HUES48 (cell line): ENCODE measurements at regions not wholly inside any gene's neighbourhood (a gene's known extent, or its start where the extent isn't known, plus 50 kb on each side); places are given as distances from the start of the nearest gene placed in this dataset.

ENCODE experiments used
- H3K27ac ChIP-seq: one replicate; pipeline ENCODE4 v1.7.0; 2013; ENCODE audit warnings: low read depth, low read length, inconsistent platforms
- H3K27me3 ChIP-seq: 2 replicates; pipeline ENCODE4 v1.6.1; 2013; ENCODE audit warnings: mild to moderate bottlenecking, low read length; ENCODE audit not compliant: control insufficient read depth, insufficient read depth
- H3K36me3 ChIP-seq: 2 replicates; pipeline ENCODE4 v1.6.1; 2013; ENCODE audit warnings: low read length; ENCODE audit not compliant: control insufficient read depth, insufficient read depth
- H3K4me1 ChIP-seq: 2 replicates; pipeline ENCODE4 v1.6.1; 2013; ENCODE audit warnings: mild to moderate bottlenecking, low read length; ENCODE audit not compliant: control insufficient read depth, insufficient read depth
- H3K4me3 ChIP-seq: 2 replicates; pipeline ENCODE4 v1.5.1; 2013; ENCODE audit warnings: mild to moderate bottlenecking, low read depth, low read length
- H3K9ac ChIP-seq: 2 replicates; pipeline ENCODE4 v1.6.1; 2013; ENCODE audit warnings: mild to moderate bottlenecking, low read depth, low read length, moderate library complexity
- H3K9me3 ChIP-seq: 2 replicates; pipeline ENCODE4 v1.6.1; 2013; ENCODE audit warnings: low read length; ENCODE audit not compliant: control insufficient read depth, insufficient read depth

DNA sequence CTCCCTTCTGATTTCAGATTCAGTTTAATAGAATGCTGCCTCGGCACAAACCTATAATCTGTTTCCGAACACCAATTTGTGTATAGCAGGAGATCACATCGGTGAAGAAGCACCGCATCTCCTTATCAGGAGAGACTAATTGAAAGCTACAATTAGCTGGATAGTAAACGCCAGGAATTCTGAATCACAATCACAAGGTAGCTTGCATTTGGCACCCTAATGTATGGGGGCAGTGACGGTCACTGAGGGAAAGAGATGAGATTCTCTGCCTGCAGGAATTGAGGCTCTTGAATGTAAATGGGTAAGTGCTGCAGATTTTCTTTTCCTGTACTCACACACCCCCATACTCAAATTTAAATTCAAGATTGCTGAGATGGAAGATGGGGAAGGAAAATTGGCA lies 373.6 kb upstream of the ZNF608 start:
- Histone ChIP-seq H3K27ac (no peak overlapping the region), H3K9me3 (no peaks in the 10 kb centered on the region), H3K4me3 (no peak overlapping the region), H3K4me1 (peaks cover 21% of the 10 kb centered on the region), H3K36me3 (no peaks in the 10 kb centered on the region), H3K9ac (peak overlapping the region; percentile 15; the same call in 1 of the 2 replicates), H3K27me3 (no peaks in the 10 kb centered on the region)

DNA sequence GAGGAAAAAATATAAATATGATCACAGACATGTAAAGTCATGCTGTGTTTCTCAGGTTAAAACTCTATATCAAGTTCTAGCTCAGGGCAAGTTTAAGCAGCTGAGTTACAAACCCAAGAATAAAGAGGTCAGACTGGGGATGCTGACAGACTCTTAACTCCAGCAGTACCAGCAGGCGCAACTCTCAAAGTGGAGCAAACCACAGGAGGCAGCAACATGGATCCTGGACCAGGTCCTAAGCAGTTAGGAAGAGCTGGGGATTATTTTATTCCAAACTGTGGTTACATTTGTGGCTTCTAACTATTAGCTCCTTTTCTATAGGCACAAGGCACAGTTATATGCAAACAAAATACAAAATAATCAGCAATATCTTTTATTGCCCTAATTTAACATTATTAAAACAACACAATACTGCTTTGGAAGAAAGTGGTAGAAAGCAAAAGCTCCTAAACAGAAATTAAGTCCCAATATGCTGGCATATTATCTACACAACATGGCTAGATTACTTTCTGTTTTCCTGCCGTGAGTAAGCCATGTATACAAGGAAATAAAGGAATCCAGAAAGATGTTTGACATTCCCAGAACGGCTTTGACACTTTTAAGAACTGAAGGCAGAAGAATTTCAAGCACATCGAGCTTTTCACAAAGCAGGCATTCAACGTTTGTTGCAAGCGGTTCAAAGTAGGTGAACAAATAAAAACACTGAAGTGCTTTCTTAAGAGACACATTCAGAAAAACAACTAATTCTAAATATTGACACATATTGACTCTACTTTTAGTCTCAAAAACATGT lies 378.8 kb upstream of the ZNF608 start:
- Histone ChIP-seq H3K9me3 (no peaks in the 10 kb centered on the region), H3K36me3 (no peaks in the 10 kb centered on the region), H3K9ac (no peak overlapping the region), H3K27ac (no peak overlapping the region), H3K27me3 (no peaks in the 10 kb centered on the region), H3K4me3 (no peak overlapping the region), H3K4me1 (peaks cover 9% of the 10 kb centered on the region)

DNA sequence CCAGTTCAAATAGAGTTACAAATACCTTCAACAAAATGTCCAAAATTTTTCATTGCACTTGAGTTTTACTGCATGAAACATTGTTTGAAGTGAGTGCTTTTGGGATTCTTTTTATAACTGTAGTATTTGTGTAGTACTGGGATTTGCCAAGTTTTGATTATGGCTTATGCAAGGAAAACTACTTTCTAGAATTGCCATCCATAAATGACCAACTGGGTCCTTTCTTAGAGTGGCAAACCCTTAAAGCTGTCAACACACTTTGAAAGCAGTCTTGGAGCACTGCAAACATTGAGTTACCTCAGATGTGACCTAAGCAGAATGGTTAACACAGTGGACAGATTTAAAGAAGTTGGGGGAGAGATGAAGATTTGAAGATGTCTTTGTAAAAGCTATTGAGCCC lies 379.6 kb upstream of the ZNF608 start:
- Histone ChIP-seq H3K27ac (no peak overlapping the region), H3K4me1 (0 out of 2 replicates have a peak, but pooled peaks cover 4% of the 10 kb centered on the region), H3K9ac (no peak overlapping the region)

DNA sequence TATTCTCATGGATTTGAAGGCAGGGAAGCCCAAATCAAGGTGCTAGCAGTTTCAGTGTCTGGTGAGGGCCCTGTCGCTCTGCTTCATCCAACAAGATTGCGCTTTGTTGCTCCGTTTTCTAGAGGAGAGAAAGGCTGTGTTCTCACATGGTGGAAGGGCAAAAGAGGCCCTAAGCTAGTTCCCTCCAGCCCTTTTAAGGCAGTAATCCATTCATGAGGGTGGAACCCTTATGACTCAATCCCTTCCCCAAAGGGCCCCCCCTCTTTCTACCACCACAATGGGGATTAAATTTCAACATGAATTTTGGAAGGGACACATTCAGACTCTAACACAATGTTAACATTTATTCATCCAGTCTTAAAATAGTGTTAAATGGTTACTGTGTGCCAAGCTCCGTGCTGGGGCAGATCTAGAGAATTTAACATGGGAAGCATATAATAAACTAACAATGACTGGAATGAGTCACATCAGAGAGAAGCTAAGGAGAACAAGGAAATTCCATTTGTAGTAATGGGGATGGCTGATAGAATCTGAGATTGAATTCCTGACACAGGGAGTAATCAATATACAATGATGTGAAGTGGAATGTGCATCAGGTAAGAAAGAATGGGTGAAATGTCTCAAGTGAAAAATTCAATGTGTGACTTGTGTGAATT lies 382.8 kb upstream of the ZNF608 start:
- Histone ChIP-seq H3K4me3 (no peak overlapping the region), H3K27ac (no peak overlapping the region), H3K36me3 (no peaks in the 10 kb centered on the region), H3K9me3 (no peaks in the 10 kb centered on the region), H3K9ac (no peak overlapping the region), H3K4me1 (peaks cover 7% of the 10 kb centered on the region; the same call in 1 of the 2 replicates), H3K27me3 (no peaks in the 10 kb centered on the region)

More for the DNA sequence above, 379.6 kb upstream of the ZNF608 start:
- no peaks in the 10 kb centered on the region for H3K27me3 ChIP-seq
- no peaks in the 10 kb centered on the region for H3K9me3 ChIP-seq
- H3K36me3 ChIP-seq, result no peaks in the 10 kb centered on the region
- H3K4me3 ChIP-seq, result no peak overlapping the region

DNA sequence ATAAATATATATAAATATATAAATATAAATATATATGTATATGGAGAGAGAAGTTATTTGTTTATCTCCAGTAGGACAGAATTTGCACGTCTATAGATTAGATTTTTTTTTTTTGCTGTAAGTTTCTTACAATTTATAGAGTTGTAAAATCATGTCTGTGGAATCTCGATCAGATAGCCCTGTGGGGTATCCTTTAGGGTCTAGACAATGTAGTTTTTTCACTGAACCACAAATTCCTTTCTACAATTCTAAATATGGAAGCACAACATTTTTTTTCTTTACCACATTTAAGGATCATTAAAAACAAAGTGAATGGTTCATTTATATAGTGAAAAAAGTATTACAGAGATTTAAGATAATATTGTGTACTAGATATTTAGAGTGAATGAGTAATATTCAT lies 384.2 kb upstream of the ZNF608 start:
- Histone ChIP-seq H3K9me3 (no peaks in the 10 kb centered on the region), H3K4me3 (no peak overlapping the region), H3K27ac (no peak overlapping the region), H3K4me1 (peaks cover 15% of the 10 kb centered on the region), H3K36me3 (no peaks in the 10 kb centered on the region), H3K9ac (no peak overlapping the region), H3K27me3 (no peaks in the 10 kb centered on the region)

DNA sequence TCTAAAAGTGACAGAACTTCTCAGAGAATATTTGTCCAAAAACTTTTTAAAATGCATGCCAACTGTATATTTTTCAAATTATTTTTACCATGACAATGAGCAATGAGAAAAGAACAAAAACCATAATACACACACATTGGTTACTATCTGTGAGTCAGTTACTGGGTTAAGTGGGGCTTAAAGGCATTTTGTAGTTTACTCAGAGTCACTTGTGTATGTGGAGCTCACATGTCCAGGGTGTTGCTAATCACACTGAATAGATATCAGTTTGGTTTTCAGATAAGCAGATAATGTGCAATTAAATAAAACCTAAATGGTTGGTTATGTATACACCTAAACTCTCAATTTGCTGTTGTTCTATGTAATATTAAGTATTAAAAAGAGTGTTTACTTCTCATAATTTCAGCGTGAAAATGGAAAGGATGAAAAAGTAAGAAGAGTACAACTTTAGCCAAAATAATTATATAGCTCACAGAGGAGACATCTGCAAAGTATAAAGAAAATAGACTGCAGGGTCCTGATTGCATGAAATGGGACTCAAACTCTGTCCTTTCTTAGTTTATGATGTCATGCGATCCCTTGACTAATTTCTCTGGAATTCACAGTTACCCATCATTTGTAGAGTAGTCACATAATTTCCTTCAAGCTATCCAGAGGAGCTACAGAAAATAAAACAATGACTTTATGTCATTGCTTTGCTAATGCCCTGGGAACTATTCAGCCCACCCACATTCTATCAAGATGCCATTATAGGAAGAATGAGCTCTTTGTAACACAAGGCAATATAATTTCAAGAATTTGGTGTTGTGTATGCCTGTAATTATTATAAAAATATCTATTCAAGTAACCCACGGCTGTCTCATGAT lies 388.0 kb upstream of the ZNF608 start:
- H3K36me3 ChIP-seq, result no peaks in the 10 kb centered on the region
- H3K9me3 ChIP-seq, result no peaks in the 10 kb centered on the region
- no peak overlapping the region for H3K27ac ChIP-seq
- no peak overlapping the region for H3K4me3 ChIP-seq
- peaks cover 16% of the 10 kb centered on the region for H3K4me1 ChIP-seq
- H3K27me3 ChIP-seq, result no peaks in the 10 kb centered on the region
- no peak overlapping the region for H3K9ac ChIP-seq

DNA sequence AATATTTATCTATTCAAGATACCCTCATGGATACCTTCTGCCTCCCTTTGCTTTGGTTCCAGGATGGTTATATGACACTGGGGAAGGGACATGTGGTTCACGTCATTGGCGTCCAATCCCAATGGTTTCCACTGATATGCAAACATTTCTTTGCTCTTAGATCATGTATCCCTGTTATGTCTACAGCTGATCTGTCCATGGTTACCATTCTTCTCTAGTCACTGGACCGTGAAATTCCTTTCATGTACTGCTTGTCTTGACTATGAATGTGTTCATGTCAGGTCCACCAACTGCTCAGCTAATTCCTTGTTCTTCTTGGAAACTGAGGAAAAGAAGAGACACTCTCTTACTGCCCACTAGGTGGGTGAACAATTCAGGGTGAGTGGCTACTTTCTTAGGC lies 391.1 kb upstream of the ZNF608 start:
- Histone ChIP-seq H3K9me3 (no peaks in the 10 kb centered on the region), H3K27me3 (no peaks in the 10 kb centered on the region), H3K4me3 (no peak overlapping the region), H3K27ac (no peak overlapping the region), H3K36me3 (no peaks in the 10 kb centered on the region), H3K4me1 (peaks cover 16% of the 10 kb centered on the region), H3K9ac (no peak overlapping the region)

DNA sequence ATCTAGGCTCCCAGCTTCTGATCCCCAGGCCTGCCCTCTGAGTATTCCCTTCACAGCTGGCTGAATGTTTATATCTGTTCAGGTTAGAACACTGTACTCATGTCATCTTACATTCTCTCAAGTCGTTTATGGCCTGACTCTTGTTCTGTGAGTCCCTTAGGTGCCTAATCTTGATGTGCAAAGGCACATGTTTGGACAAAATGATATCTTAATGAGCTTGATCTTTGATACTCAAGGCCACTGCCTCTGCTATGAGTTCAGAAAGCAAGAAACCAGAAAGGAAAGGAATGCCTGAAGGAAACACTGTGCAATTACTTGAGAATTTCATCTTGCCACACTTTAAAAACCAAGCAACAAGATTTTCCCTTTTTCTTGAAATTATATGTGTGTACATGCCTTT lies 391.8 kb upstream of the ZNF608 start:
- Histone ChIP-seq H3K9ac (no peak overlapping the region), H3K4me1 (peaks cover 16% of the 10 kb centered on the region), H3K9me3 (no peaks in the 10 kb centered on the region), H3K27me3 (no peaks in the 10 kb centered on the region), H3K27ac (no peak overlapping the region), H3K36me3 (no peaks in the 10 kb centered on the region), H3K4me3 (no peak overlapping the region)

DNA sequence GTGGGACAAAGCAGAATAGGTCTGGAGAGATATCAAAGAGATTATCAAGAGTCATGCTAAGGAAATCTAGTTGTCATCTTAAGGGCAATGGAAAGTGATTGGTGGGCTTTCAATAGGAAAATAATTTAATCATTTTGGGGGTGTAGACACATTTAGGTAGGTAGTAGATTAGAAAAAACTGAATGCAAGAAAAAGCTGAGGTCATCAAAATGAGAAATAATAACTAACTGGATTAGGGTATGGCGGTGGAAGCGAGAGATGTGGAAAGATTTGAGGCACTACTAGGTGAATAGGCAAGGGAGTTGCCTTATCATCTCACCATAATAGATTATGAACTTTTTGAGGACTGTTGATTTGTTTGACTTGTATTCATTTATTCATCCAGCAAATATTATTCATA lies 393.2 kb upstream of the ZNF608 start:
- H3K27me3 ChIP-seq, result no peaks in the 10 kb centered on the region
- no peaks in the 10 kb centered on the region for H3K36me3 ChIP-seq
- no peak overlapping the region for H3K4me3 ChIP-seq

DNA sequence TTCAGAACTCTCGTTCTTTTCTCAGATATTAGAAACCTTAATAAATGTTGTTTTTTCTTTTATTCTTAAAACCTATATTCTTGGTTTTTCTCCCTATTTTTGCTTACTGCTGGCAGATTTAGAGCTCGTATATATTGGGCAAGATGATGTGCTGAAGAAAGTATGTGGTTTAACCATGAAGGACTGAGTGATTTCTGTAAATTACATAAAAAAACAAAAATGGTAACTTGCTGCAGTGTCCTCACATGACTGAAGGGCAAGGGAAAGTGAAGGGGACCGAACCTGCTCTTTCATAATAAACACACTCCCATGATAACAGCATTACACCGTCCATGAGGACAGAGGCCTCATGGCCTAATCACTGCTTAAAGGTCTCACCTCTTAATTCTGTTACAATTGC lies 393.8 kb upstream of the ZNF608 start:
- Histone ChIP-seq H3K9me3 (no peaks in the 10 kb centered on the region), H3K27me3 (no peaks in the 10 kb centered on the region)

More for the DNA sequence above, 393.2 kb upstream of the ZNF608 start:
- no peaks in the 10 kb centered on the region for H3K9me3 ChIP-seq
- no peak overlapping the region for H3K9ac ChIP-seq
- no peak overlapping the region for H3K27ac ChIP-seq
- H3K4me1 ChIP-seq, result peaks cover 11% of the 10 kb centered on the region

More for the DNA sequence above, 393.8 kb upstream of the ZNF608 start:
- Histone ChIP-seq H3K4me3 (no peak overlapping the region), H3K4me1 (peaks cover 4% of the 10 kb centered on the region), H3K36me3 (no peaks in the 10 kb centered on the region), H3K27ac (no peak overlapping the region), H3K9ac (no peak overlapping the region)
